Left kidney (tissue), 1 donor: ENCODE measurements at regions not wholly inside any gene's neighbourhood (a gene's known extent, or its start where the extent isn't known, plus 50 kb on each side); places are given as distances from the start of the nearest gene placed in this dataset.

ENCODE experiments used
- DNase-seq: peaks from one replicate; pipeline ENCODE4 v3.0.0-alpha.2; 2013

- DNase-seq = peak; percentile 29
Measured at GRCh38 chr11:122523846-122524805, 131.4 kb upstream of the UBASH3B start.

DNA sequence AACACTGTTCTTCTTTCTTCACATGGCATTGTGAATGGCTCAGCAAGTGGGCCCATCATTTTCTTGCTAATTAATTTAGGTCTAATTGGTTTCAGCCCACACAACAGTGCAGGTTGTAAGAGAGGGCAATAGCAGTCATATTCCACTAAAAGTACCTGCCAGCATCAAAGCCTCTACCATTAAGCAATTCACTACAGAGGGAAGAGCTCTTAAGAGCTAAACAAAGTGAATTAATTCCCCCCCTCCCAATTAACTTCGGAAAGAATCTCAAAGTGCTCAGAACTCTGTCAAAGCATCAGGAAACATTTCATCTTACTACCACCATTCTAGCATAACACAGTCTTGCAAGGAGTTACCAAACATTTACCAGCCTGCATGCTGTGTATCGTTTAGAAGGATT is 133.9 kb upstream of the UBASH3B start:
- DNase-seq = no peak

- DNase-seq = no peak
Measured at GRCh38 chr11:122517403-122518379, 137.8 kb upstream of the UBASH3B start.

GRCh38 chr11:122516686-122517085 is 138.8 kb upstream of the UBASH3B start:
- no peak for DNase-seq

DNA sequence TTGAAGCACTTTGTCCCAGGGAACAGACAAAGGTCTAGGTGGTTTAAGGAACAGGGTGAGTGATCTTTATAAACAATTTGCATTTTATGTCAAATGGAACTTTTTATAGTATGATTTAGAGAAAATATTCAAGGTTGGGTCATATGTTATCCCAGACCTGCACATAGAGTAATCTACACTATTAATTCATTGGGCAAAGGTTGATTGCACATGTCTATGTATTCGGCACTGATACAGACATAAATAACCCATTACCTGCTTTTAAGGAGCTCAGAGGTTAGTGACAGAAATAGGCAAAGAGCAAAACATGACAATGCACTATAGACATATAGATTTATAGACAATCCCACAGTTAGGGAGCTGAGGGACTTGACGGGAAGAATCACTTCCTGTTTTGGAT is 141.5 kb upstream of the UBASH3B start:
- no peak for DNase-seq

DNA sequence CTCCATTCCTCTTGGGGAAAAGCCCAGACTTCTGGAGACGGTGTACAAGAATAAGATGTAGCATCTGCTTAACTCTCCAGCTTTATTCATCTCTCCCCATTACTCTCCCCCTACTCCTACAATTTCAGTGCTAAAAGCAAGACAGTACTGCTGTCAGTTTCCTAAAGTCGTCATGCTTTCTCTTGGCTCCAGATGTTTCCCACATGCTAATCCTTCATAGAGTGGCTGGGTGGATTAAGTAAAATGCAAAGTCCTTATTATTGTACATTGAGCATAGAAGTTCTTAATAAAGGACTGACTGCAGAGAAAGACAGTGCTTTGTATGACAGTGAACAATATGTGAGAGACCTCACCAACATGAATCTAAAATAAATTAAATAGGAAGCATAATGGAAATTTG is 142.2 kb upstream of the UBASH3B start:
- no peak for DNase-seq

DNA sequence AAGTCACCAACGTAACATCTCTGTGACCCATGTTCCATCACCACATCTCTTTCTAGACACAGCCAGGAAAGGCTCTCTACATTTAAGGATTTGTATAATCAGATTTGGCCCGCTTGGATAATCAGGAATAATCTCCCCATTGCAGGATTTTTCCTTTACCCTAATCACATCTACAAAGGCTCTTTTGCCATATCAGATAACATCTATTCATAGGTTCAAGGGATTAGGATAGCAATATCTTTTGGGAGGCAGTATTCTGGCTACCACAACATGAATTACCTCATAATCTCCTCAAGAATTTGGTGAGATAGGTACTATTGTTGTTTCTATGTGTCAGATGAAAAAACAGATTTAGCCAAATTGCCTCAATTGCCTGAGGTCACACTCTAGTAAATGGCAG is 142.8 kb upstream of the UBASH3B start:
- no peak for DNase-seq

DNA sequence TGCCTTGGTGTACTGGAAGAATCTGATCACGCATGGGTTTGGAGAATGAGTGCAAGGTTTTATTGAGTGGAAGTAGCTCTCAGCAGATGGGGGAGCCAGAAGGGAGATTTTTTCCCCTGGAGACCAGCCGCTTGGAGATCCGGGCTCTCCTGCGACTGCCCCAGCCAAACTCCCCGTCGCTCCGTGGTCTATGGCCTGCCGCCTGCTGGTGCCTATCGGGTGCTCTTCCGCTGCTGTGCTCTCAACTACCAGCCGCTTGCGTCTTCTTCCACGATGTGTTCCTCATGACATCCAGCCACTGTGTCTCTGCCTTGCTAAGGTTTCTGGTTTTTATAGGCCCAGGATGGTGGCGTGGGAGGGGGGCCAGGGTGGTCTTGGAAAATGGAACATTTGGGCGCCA is 145.6 kb upstream of the UBASH3B start:
- no peak for DNase-seq

DNA sequence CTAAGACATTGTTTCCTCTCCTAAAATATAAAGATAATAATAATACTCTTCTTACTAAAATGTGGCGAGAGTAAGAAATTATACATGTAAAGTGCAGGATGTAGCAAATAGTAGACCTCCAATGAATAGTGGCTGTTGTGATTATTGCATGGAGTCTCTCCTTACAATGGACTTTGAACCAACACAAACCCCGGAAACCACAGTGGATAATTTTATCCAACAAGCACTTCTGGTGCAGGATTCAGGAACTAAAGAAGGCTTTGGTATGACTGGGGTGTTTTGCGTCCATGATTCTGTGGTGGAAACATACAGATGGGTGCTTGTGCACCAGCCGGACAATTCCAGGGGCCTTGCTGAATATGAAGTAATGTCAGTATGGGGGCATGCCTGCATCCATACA is 146.4 kb upstream of the UBASH3B start:
- no peak for DNase-seq

- DNase-seq = peak; percentile 68
Measured at GRCh38 chr11:122505304-122506006, 150.1 kb upstream of the UBASH3B start.

DNA sequence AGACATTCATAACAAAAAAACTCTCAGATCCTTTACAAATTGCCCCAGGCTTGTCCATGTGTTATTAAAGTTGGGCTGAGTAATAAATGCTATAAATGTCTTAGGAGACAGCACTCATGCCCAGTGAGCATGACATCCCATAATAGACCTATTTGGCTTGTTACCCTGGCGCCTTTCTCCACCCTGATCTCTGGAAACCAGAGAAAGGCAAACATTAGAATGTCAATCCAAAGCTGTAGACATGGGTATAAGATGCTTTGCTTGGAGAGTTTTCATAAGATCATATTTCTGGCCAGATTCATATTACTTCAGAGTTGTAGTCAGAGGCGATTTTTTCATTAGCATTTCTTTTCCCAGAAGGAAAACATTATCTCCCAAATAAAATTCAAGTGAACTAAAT is 161.3 kb upstream of the UBASH3B start:
- DNase-seq = no peak

- no peak for DNase-seq
Measured at GRCh38 chr11:122491509-122491908, 164.0 kb upstream of the UBASH3B start.

DNA sequence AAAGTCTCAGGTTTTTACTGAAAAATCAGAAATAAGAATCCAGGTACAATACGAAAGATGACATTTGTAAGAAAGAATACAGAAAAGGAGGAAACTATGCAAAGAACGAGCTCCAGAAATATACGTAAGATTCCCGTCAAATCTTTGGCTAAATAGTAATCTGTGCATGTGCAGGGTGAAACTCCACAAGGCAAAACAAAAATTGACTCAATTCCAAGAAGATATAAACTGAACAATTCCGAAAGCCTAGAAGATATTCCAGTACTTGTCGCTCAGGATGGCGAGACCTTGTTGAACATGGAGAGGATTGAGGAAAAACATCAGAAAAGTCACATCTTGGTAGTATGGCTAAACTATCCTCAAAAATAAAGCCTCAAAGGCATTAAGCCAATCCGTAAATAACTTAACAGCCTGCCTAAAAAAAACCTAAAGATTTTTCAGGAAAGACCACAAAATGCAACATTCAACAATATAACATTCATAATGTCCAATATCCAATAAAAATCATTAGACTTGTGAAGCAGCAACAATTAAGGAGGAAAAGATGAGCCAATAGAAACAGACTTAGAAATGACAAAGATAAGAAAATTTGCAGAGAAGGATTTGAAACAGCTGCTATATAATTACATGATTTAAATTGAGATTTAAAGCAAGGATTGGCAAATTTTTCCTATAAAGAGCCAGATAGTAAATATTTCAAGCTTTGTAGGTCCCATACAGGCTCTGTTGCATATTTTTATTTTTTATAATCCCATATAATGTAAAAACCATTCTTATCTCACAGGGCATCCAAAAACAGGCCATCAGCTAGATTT is 166.4 kb upstream of the UBASH3B start:
- no peak for DNase-seq

GRCh38 chr11:122487669-122488068 is 167.9 kb upstream of the UBASH3B start:
- no peak for DNase-seq

GRCh38 chr11:122486793-122487495 is 168.6 kb upstream of the UBASH3B start:
- no peak for DNase-seq

DNA sequence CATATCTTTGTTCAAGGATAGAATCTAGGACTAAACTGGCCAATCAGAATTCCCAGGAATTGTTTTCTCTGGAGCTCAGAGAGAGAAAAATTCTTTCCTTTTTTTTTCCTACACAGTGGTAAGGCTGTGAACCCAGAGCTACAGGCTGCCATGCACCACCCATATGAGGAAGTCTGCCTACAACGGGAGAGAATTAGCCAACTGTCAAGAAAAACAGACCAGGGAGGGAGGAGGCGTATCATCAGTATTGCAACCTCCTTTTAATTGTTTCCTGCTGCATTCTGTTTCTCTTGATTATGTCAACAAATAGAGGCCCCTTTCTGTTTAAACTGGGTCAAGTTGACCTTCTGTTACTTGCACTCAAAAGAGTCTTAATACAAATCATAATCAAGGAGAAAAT is 176.5 kb upstream of the UBASH3B start:
- no peak for DNase-seq

- DNase-seq = no peak
Measured at GRCh38 chr11:122468965-122469364, 186.6 kb upstream of the UBASH3B start.

DNA sequence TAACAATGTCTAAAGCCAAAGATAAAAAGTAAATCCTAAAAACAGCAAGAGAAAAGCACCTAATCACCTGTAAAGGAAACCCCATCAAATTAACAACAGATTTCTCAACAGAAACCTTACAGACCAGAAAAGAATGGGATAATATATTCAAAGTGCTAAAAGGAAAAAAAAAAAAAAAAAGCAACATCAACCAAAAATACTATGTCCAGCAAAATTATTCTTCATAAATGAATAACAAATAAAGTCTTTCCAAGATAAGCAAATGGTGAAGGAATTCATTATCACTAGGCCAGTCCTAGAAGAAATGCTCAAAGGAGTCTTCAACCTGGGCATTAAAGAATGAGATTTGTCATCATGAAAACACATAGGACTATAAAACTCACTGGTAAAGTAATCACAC is 192.0 kb upstream of the UBASH3B start:
- no peak for DNase-seq

- DNase-seq = no peak
Measured at GRCh38 chr11:122459064-122459463, 196.5 kb upstream of the UBASH3B start.

DNA sequence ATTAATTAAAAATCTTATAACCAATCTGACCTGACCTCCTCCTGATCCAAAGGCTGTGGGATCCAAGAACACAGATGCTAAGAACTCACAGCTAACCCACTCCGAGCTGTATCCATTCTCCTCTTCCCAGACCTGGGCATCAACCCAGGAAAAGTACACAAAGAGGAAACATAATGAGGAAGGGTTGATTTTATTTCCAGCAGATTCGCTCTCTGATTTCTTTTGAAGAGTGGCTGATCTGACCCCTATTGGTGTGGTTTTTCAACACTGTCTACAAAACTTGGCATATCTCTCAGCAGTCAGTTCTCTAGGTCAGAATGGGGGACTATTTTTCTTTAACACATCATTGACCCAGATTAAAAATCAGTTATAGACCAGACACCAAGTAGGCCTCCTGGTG is 201.9 kb upstream of the UBASH3B start:
- DNase-seq = no peak

- no peak for DNase-seq
Measured at GRCh38 chr11:122451911-122452310, 203.6 kb upstream of the UBASH3B start.
